SK-N-SH (cell line): ENCODE measurements at regions not wholly inside any gene's neighbourhood (a gene's known extent, or its start where the extent isn't known, plus 50 kb on each side); places are given as distances from the start of the nearest gene placed in this dataset.

Experiments used
- CTCF ChIA-PET: fragments of 300-600, 350-600 bp; formaldehyde crosslinking; extraction: SDS; loops from one replicate; lab custom pipeline; 2021; lab: Yijun Ruan, JAX
- POLR2A ChIA-PET: fragments of 350-600 bp; sonication (Branson Sonifier 250); formaldehyde crosslinking; extraction: SDS; loops from one replicate; lab custom pipeline; 2020; ENCODE audit warnings: antibody characterized with exemption, inconsistent platforms; lab: Yijun Ruan, JAX
- DNase-seq: peaks from one replicate; pipeline ENCODE4 v3.0.0; 2012
- H2AFZ ChIP-seq: fragments of 200-600 bp; sonication (generic); 2 replicates; pipeline ENCODE4 v1.8.1; 2016; ENCODE audit warnings: antibody characterized with exemption, mild to moderate bottlenecking, low read depth
- H3F3A ChIP-seq: fragments of 200-600 bp; sonication (generic); replicated peaks from 2 replicates; pipeline ENCODE3; 2016; ENCODE audit warnings: antibody characterized with exemption, mild to moderate bottlenecking; ENCODE audit not compliant: insufficient read depth
- H3K27ac ChIP-seq, 2 experiments: fragments of 200-500 bp in 1 of 2; fragments of 200-600 bp in 1 of 2; sonication (Bioruptor generic) in 1 of 2; sonication (generic), shearing (Covaris generic) in 1 of 2; 2 replicates each; pipeline versions ENCODE4 v1.5.1 to v1.6.1; 2014 to 2016; ENCODE audit warnings: low read depth in 2 of 2, inconsistent platforms in 1 of 2, low read length in 1 of 2, mild to moderate bottlenecking in 1 of 2, mixed read lengths in 1 of 2
- H3K27me3 ChIP-seq: fragments of 200-600 bp; sonication (generic), shearing (Covaris generic); 2 replicates; pipeline ENCODE4 v1.6.1; 2016; ENCODE audit warnings: mixed run types; ENCODE audit not compliant: insufficient read depth
- H3K36me3 ChIP-seq, 2 experiments: fragments of 200-500 bp in 1 of 2; fragments of 200-600 bp in 1 of 2; sonication (Bioruptor generic) in 1 of 2; sonication (generic) in 1 of 2; replicated peaks in 1 of 2; 2 replicates each; pipeline versions ENCODE3 to v1.5.1; 2014 to 2016; ENCODE audit warnings: low read length in 1 of 2, mild to moderate bottlenecking in 1 of 2; ENCODE audit not compliant: insufficient read depth in 2 of 2, control insufficient read depth in 1 of 2
- H3K4me1 ChIP-seq, 2 experiments: fragments of 200-500 bp in 1 of 2; fragments of 200-600 bp in 1 of 2; sonication (Bioruptor generic) in 1 of 2; sonication (generic), shearing (Covaris generic) in 1 of 2; 2 replicates each; pipeline versions ENCODE4 v1.5.1 to v1.6.1; 2014 to 2016; ENCODE audit warnings: low read depth in 1 of 2, low read length in 1 of 2, mixed run types in 1 of 2; ENCODE audit not compliant: insufficient read depth in 2 of 2, control insufficient read depth in 1 of 2
- H3K4me2 ChIP-seq: fragments of 200-600 bp; sonication (generic), shearing (Covaris generic); 2 replicates; pipeline ENCODE4 v1.6.1; 2017; ENCODE audit warnings: mixed run types
- H3K4me3 ChIP-seq, 2 experiments: fragments of 200-500 bp in 1 of 2; fragments of 200-600 bp in 1 of 2; sonication (Bioruptor generic) in 1 of 2; sonication (generic), shearing (Covaris generic) in 1 of 2; 2 replicates each; pipeline versions ENCODE4 v1.5.1 to v1.8.1; 2014 to 2016; ENCODE audit warnings: low read depth in 2 of 2, inconsistent platforms in 1 of 2, low read length in 1 of 2, mild to moderate bottlenecking in 1 of 2, mixed read lengths in 1 of 2, moderate library complexity in 1 of 2
- H3K79me2 ChIP-seq: fragments of 200-600 bp; sonication (generic); 2 replicates; pipeline ENCODE4 v1.8.1; 2017; ENCODE audit warnings: mild to moderate bottlenecking; ENCODE audit not compliant: insufficient read depth
- H3K9ac ChIP-seq: fragments of 200-600 bp; sonication (generic); 2 replicates; pipeline ENCODE4 v1.6.1; 2017; ENCODE audit warnings: mixed run types
- H3K9me2 ChIP-seq: fragments of 200-600 bp; sonication (generic); 2 replicates; pipeline ENCODE4 v1.6.1; 2017; ENCODE audit warnings: mixed run types
- H3K9me3 ChIP-seq: fragments of 200-600 bp; sonication (generic); 2 replicates; pipeline ENCODE4 v1.6.1; 2017; ENCODE audit warnings: mixed run types, mild to moderate bottlenecking, moderate library complexity
- H4K20me1 ChIP-seq: fragments of 200-600 bp; sonication (generic); 2 replicates; pipeline ENCODE4 v1.6.1; 2017; ENCODE audit warnings: mild to moderate bottlenecking, mixed run types; ENCODE audit not compliant: insufficient read depth
- CHD2 ChIP-seq: fragments of 150-350 bp; IDR thresholded peaks from 2 replicates; pipeline ENCODE4 v1.6.1; 2018; ENCODE audit warnings: low read length; ENCODE audit not compliant: partially characterized antibody
- CTCF ChIP-seq: fragments of 200-600 bp; sonication (generic); IDR thresholded peaks from 2 replicates; pipeline ENCODE4 v1.6.1; 2017; ENCODE audit warnings: antibody characterized with exemption, mild to moderate bottlenecking, moderate library complexity
- ELF1 ChIP-seq: IDR thresholded peaks from 2 replicates; pipeline ENCODE4 v1.4.0; 2012
- EZH2phosphoT487 ChIP-seq: fragments of 200-600 bp; sonication (generic); IDR thresholded peaks from 2 replicates; pipeline ENCODE4 v1.6.1; 2017; ENCODE audit warnings: low read depth, mixed run types, mild to moderate bottlenecking, antibody characterized with exemption, moderate library complexity, borderline replicate concordance
- FOSL2 ChIP-seq: IDR thresholded peaks from 2 replicates; pipeline ENCODE4 v1.4.0; 2012; ENCODE audit warnings: low read depth, mild to moderate bottlenecking, moderate library complexity, borderline replicate concordance
- FOXM1 ChIP-seq: IDR thresholded peaks from 2 replicates; pipeline ENCODE4 v1.4.0; 2012; ENCODE audit warnings: low read depth, mild to moderate bottlenecking
- GABPA ChIP-seq: IDR thresholded peaks from 2 replicates; pipeline ENCODE4 v1.4.0; 2012; ENCODE audit warnings: low read depth, mild to moderate bottlenecking
- IRF3 ChIP-seq: fragments of 150-350 bp; IDR thresholded peaks from 2 replicates; pipeline ENCODE4 v1.6.1; 2016; ENCODE audit warnings: mild to moderate bottlenecking, low read depth, low read length
- JUND ChIP-seq: IDR thresholded peaks from 2 replicates; pipeline ENCODE4 v1.4.0; 2012
- MAX ChIP-seq: IDR thresholded peaks from 2 replicates; pipeline ENCODE4 v1.4.0; 2012; ENCODE audit warnings: low read depth
- NRF1 ChIP-seq: IDR thresholded peaks from 2 replicates; pipeline ENCODE4 v1.6.1; 2012; ENCODE audit warnings: low read depth, mild to moderate bottlenecking, low read length
- POLR2AphosphoS5 ChIP-seq: IDR thresholded peaks from 2 replicates; pipeline ENCODE4 v1.6.1; 2012; ENCODE audit warnings: low read depth, low read length
- SMC3 ChIP-seq: IDR thresholded peaks from 2 replicates; pipeline ENCODE4 v1.6.1; 2012; ENCODE audit warnings: low read depth, low read length, improper control_type of control experiment
- TAF1 ChIP-seq: IDR thresholded peaks from 2 replicates; pipeline ENCODE4 v1.6.1; 2012; ENCODE audit warnings: low read depth, mild to moderate bottlenecking, low read length, moderate library complexity, borderline replicate concordance
- TEAD4 ChIP-seq: IDR thresholded peaks from 2 replicates; pipeline ENCODE4 v1.4.0; 2012; ENCODE audit warnings: mild to moderate bottlenecking, borderline replicate concordance; ENCODE audit not compliant: insufficient read depth
- WGBS: methylation state at CpG from one replicate; pipeline ENCODE4 v1.1.6; 2017; ENCODE audit warnings: low lambda C conversion rate; 5-methylcytosine and 5-hydroxymethylcytosine counted together
- TF ChIP-seq, protein P1 (sequence below): IDR thresholded peaks from 2 replicates; pipeline ENCODE4 v1.4.0; 2012; ENCODE audit warnings: low read depth, borderline replicate concordance
- TF ChIP-seq, protein P2 (sequence below): fragments of 150-350 bp; IDR thresholded peaks from 2 replicates; pipeline ENCODE4 v1.6.1; 2017; ENCODE audit warnings: antibody characterized with exemption, low read length, low read depth, borderline replicate concordance

- no peak overlapping the region for H3K4me2 ChIP-seq
- H3K4me1 ChIP-seq, result no peaks in the 10 kb centered on the region
- TF ChIP-seq MAX (no peak), ELF1 (no peak), SMC3 (no peak), POLR2AphosphoS5 (no peak), CTCF (no peak)
- TF ChIP-seq, protein P1, sequence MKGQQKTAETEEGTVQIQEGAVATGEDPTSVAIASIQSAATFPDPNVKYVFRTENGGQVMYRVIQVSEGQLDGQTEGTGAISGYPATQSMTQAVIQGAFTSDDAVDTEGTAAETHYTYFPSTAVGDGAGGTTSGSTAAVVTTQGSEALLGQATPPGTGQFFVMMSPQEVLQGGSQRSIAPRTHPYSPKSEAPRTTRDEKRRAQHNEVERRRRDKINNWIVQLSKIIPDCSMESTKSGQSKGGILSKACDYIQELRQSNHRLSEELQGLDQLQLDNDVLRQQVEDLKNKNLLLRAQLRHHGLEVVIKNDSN, result no peak
- TF ChIP-seq, all 33 proteins: peak for 0
- Histone ChIP-seq H3K9me3 (no peaks in the 10 kb centered on the region), H3F3A (no peaks in the 10 kb centered on the region), H3K36me3 (no peaks in the 10 kb centered on the region), H3K9me2 (no peaks in the 10 kb centered on the region), H4K20me1 (no peaks in the 10 kb centered on the region), H3K79me2 (no peaks in the 10 kb centered on the region), H2AFZ (no peak overlapping the region), H3K9ac (no peak overlapping the region), H3K4me3 (no peak overlapping the region), H3K27me3 (peaks cover 16% of the 10 kb centered on the region; the same call in 1 of the 2 replicates), H3K27ac (no peak overlapping the region)
- POLR2A ChIA-PET, result no interaction called here
- no peak for DNase-seq
- WGBS, result 7% methylated on average over 10 of the region's 10 CpGs
- CTCF ChIA-PET, result no interaction called here
Measured at GRCh38 chr19:28427376-28428083, 785.4 kb downstream of the UQCRFS1 start.

DNA sequence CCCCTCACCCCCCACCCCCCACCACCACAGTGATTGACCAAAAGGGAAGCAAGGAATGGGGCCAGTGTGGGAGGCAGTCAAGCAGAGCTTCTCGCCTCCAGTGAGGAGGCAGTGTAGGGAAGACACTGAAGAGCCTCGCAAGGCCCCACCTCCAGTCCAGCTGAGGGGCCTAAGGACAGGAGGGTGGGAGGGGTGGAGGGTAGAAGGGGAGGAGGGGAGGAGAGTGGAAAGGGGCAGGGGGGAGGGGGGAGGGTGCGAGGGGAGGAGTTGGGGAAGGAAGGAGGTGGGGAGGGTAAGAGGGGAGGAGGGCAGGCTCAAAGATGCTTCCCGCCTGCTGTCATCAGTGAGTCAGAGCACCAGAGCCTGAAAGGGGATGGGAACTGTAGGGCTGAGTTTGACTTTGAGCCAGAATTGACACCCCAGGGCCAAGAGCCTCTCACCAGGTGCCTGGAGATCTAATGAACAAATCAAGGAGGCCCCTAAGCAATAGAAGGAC is 786.2 kb downstream of the UQCRFS1 start:
- no peak for DNase-seq
- no peaks in the 10 kb centered on the region for H3K9me3 ChIP-seq
- H3K4me3 ChIP-seq, result no peak overlapping the region
- POLR2A ChIA-PET, result no interaction called here
- H2AFZ ChIP-seq, result no peak overlapping the region
- H3K27ac ChIP-seq, result no peak overlapping the region
- H3K9me2 ChIP-seq, result no peaks in the 10 kb centered on the region
- 12% methylated on average over 4 of the region's 4 CpGs for WGBS
- no peaks in the 10 kb centered on the region for H3K79me2 ChIP-seq
- H3K4me2 ChIP-seq, result no peak overlapping the region
- H3K27me3 ChIP-seq, result peaks cover 18% of the 10 kb centered on the region; the same call in 1 of the 2 replicates
- H3K4me1 ChIP-seq, result no peaks in the 10 kb centered on the region
- no peak overlapping the region for H3K9ac ChIP-seq
- H3F3A ChIP-seq, result no peaks in the 10 kb centered on the region
- H3K36me3 ChIP-seq, result no peaks in the 10 kb centered on the region
- CTCF ChIA-PET, result no interaction called here
- H4K20me1 ChIP-seq, result no peaks in the 10 kb centered on the region
- no peak for TF ChIP-seq FOXM1
- TF ChIP-seq EZH2phosphoT487, result no peak
- TF ChIP-seq CTCF, result no peak
- TF ChIP-seq, protein P2, sequence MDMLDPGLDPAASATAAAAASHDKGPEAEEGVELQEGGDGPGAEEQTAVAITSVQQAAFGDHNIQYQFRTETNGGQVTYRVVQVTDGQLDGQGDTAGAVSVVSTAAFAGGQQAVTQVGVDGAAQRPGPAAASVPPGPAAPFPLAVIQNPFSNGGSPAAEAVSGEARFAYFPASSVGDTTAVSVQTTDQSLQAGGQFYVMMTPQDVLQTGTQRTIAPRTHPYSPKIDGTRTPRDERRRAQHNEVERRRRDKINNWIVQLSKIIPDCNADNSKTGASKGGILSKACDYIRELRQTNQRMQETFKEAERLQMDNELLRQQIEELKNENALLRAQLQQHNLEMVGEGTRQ, result no peak
- TF ChIP-seq JUND, result no peak
- no peak for TF ChIP-seq POLR2AphosphoS5
- no peak for TF ChIP-seq MAX
- no peak for TF ChIP-seq FOSL2
- no peak for TF ChIP-seq NRF1
- no peak for TF ChIP-seq ELF1
- no peak for TF ChIP-seq CHD2
- no peak for TF ChIP-seq GABPA
- no peak for TF ChIP-seq IRF3
- TF ChIP-seq, protein P1, result no peak
- TF ChIP-seq TEAD4, result no peak
- no peak for TF ChIP-seq TAF1
